DMS79 treated with DMSO at 0.1 percent for 48 hours (cell line): ENCODE measurements at regions not wholly inside any gene's neighbourhood (a gene's known extent, or its start where the extent isn't known, plus 50 kb on each side); places are given as distances from the start of the nearest gene placed in this dataset.
A peak's percentile ranks its signal among the peaks of the same experiment; 100 is the strongest.

ENCODE experiments used
- DNase-seq: peaks from one replicate; lab custom pipeline; 2025; lab: John Stamatoyannopoulos, UW

GRCh38 chr21:35223480-35224156, 174.5 kb upstream of the RUNX1 start:
- DNase-seq = peak; percentile 87

GRCh38 chr21:35222541-35222941, 173.4 kb upstream of the RUNX1 start:
- no peak for DNase-seq

GRCh38 chr21:35222021-35222420, 172.9 kb upstream of the RUNX1 start:
- no peak for DNase-seq

- no peak for DNase-seq
These were observed 171.2 kb upstream of the RUNX1 start for GRCh38 chr21:35220301-35220700.

- no peak for DNase-seq
These were observed 170.6 kb upstream of the RUNX1 start for GRCh38 chr21:35219719-35220118.

GRCh38 chr21:35219291-35219690, 170.2 kb upstream of the RUNX1 start:
- DNase-seq = no peak

- peak; percentile 85 for DNase-seq
These were observed 168.5 kb upstream of the RUNX1 start for GRCh38 chr21:35217504-35218060.

- DNase-seq = peak; percentile 85
These were observed 167.9 kb upstream of the RUNX1 start for GRCh38 chr21:35216996-35217395.

GRCh38 chr21:35215870-35216269, 166.8 kb upstream of the RUNX1 start:
- no peak for DNase-seq

- peak; percentile 22 for DNase-seq
These were observed 163.5 kb upstream of the RUNX1 start for GRCh38 chr21:35212393-35213127.

- DNase-seq = no peak
These were observed 162.7 kb upstream of the RUNX1 start for GRCh38 chr21:35211782-35212181.

GRCh38 chr21:35210093-35210492, 161.0 kb upstream of the RUNX1 start:
- DNase-seq = no peak

GRCh38 chr21:35208810-35209517, 159.9 kb upstream of the RUNX1 start:
- no peak for DNase-seq

- no peak for DNase-seq
These were observed 159.0 kb upstream of the RUNX1 start for GRCh38 chr21:35208104-35208503.

GRCh38 chr21:35207322-35207721, 158.2 kb upstream of the RUNX1 start:
- DNase-seq = no peak

- DNase-seq = no peak
These were observed 157.3 kb upstream of the RUNX1 start for GRCh38 chr21:35206141-35207125.

GRCh38 chr21:35204850-35205541, 155.9 kb upstream of the RUNX1 start:
- no peak for DNase-seq

GRCh38 chr21:35204125-35204524, 155.0 kb upstream of the RUNX1 start:
- no peak for DNase-seq

GRCh38 chr21:35203093-35203977, 154.2 kb upstream of the RUNX1 start:
- no peak for DNase-seq

GRCh38 chr21:35202431-35202830, 153.3 kb upstream of the RUNX1 start:
- DNase-seq = no peak
